Hepatocyte (in vitro differentiated cells): ENCODE measurements at regions not wholly inside any gene's neighbourhood (a gene's known extent, or its start where the extent isn't known, plus 50 kb on each side); places are given as distances from the start of the nearest gene placed in this dataset.

Experiments
- DNase-seq: peaks from one replicate; pipeline ENCODE4 v3.0.0-alpha.2; 2016; ENCODE audit warnings: low spot score
- H2AFZ ChIP-seq: fragments of 200-600 bp; sonication (generic); 2 replicates; pipeline ENCODE4 v1.6.0; 2016; ENCODE audit warnings: antibody characterized with exemption, mild to moderate bottlenecking
- H3K27ac ChIP-seq: fragments of 200-600 bp; sonication (generic); 2 replicates; pipeline ENCODE4 v1.5.1; 2016; ENCODE audit warnings: mild to moderate bottlenecking
- H3K27me3 ChIP-seq: fragments of 200-600 bp; sonication (generic); 2 replicates; pipeline ENCODE4 v1.6.1; 2016
- H3K36me3 ChIP-seq: fragments of 200-600 bp; sonication (generic); replicated peaks from 2 replicates; pipeline ENCODE4 v1.5.1; 2016; ENCODE audit warnings: low read depth; ENCODE audit not compliant: insufficient read depth
- H3K4me1 ChIP-seq: fragments of 200-600 bp; sonication (generic); 2 replicates; pipeline ENCODE4 v1.5.1; 2016; ENCODE audit warnings: mild to moderate bottlenecking, moderate library complexity; ENCODE audit not compliant: insufficient read depth
- H3K4me2 ChIP-seq: fragments of 200-600 bp; sonication (generic); 2 replicates; pipeline ENCODE4 v1.6.0; 2016
- H3K4me3 ChIP-seq: fragments of 200-600 bp; sonication (generic); 2 replicates; pipeline ENCODE4 v1.5.1; 2016; ENCODE audit warnings: mild to moderate bottlenecking
- H3K79me2 ChIP-seq: fragments of 200-600 bp; sonication (generic); 2 replicates; pipeline ENCODE4 v1.6.0; 2017; ENCODE audit warnings: mild to moderate bottlenecking
- H3K9me2 ChIP-seq: fragments of 200-600 bp; sonication (generic); replicated peaks from 2 replicates; pipeline ENCODE4 v1.6.0; 2017; ENCODE audit warnings: mild to moderate bottlenecking; ENCODE audit not compliant: insufficient read depth
- H3K9me3 ChIP-seq: fragments of 200-600 bp; sonication (generic); 2 replicates; pipeline ENCODE4 v1.5.1; 2016; ENCODE audit warnings: low read depth, mild to moderate bottlenecking
- H4K20me1 ChIP-seq: fragments of 200-600 bp; sonication (generic); 2 replicates; pipeline ENCODE4 v1.6.0; 2016; ENCODE audit warnings: mild to moderate bottlenecking; ENCODE audit not compliant: insufficient read depth, poor library complexity, severe bottlenecking
- CTCF ChIP-seq: fragments of 200-600 bp; sonication (generic); IDR thresholded peaks from 2 replicates; pipeline ENCODE4 v1.5.1; 2016; ENCODE audit warnings: antibody characterized with exemption, mild to moderate bottlenecking; ENCODE audit not compliant: poor library complexity
- EZH2 ChIP-seq: fragments of 200-600 bp; sonication (generic); IDR thresholded peaks from 2 replicates; pipeline ENCODE4 v1.6.1; 2016; ENCODE audit warnings: antibody characterized with exemption, mild to moderate bottlenecking, borderline replicate concordance
- EZH2phosphoT487 ChIP-seq: fragments of 200-600 bp; sonication (generic); IDR thresholded peaks from one replicate; pipeline ENCODE4 v1.6.1; 2018; ENCODE audit warnings: antibody characterized with exemption, mild to moderate bottlenecking, low read depth, moderate library complexity; ENCODE audit not compliant: unreplicated experiment, severe bottlenecking
- WGBS: methylation state at CpG from one replicate; pipeline ENCODE4 v1.1.6; 2016; ENCODE audit warnings: low lambda C conversion rate; ENCODE audit errors: missing lambda C conversion rate; 5-methylcytosine and 5-hydroxymethylcytosine counted together

- Histone ChIP-seq H3K79me2 (no peaks in the 10 kb centered on the region), H4K20me1 (no peaks in the 10 kb centered on the region), H3K9me2 (no peaks in the 10 kb centered on the region), H2AFZ (no peak overlapping the region), H3K36me3 (no peaks in the 10 kb centered on the region), H3K9me3 (no peaks in the 10 kb centered on the region), H3K4me2 (no peak overlapping the region), H3K27ac (no peak overlapping the region), H3K4me1 (peaks cover 6% of the 10 kb centered on the region), H3K27me3 (no peaks in the 10 kb centered on the region), H3K4me3 (no peak overlapping the region)
- no peak for DNase-seq
- TF ChIP-seq CTCF: no peak
- TF ChIP-seq EZH2phosphoT487: no peak
- TF ChIP-seq EZH2: no peak
These were observed 590.5 kb upstream of the SLC8A1 start for GRCh38 chr2:41042343-41042742.

GRCh38 chr2:41061356-41061755, 609.5 kb upstream of the SLC8A1 start:
- DNase-seq: no peak
- no peaks in the 10 kb centered on the region for H3K4me1 ChIP-seq
- H3K4me2 ChIP-seq: no peak overlapping the region
- TF ChIP-seq EZH2phosphoT487 (peak; percentile 80), EZH2 (no peak)
- no peaks in the 10 kb centered on the region for H3K79me2 ChIP-seq
- H4K20me1 ChIP-seq: no peaks in the 10 kb centered on the region
- H3K27ac ChIP-seq: no peak overlapping the region
- no peaks in the 10 kb centered on the region for H3K9me3 ChIP-seq
- no peaks in the 10 kb centered on the region for H3K36me3 ChIP-seq
- H2AFZ ChIP-seq: no peak overlapping the region
- no peaks in the 10 kb centered on the region for H3K27me3 ChIP-seq
- no peaks in the 10 kb centered on the region for H3K9me2 ChIP-seq
- H3K4me3 ChIP-seq: no peak overlapping the region

- no peak overlapping the region for H2AFZ ChIP-seq
These were observed 610.4 kb upstream of the SLC8A1 start for GRCh38 chr2:41062336-41062735.

GRCh38 chr2:41066168-41066567, 614.3 kb upstream of the SLC8A1 start:
- Histone ChIP-seq H2AFZ (no peak overlapping the region), H4K20me1 (no peaks in the 10 kb centered on the region), H3K4me2 (no peak overlapping the region), H3K27ac (no peak overlapping the region), H3K27me3 (no peaks in the 10 kb centered on the region), H3K9me2 (no peaks in the 10 kb centered on the region), H3K4me3 (no peak overlapping the region), H3K36me3 (no peaks in the 10 kb centered on the region), H3K79me2 (no peaks in the 10 kb centered on the region), H3K9me3 (no peaks in the 10 kb centered on the region), H3K4me1 (no peaks in the 10 kb centered on the region)
- whole genome bisulfite sequencing: 86% methylated on average over 2 of the region's 2 CpGs
- DNase-seq: no peak
- TF ChIP-seq CTCF (no peak), EZH2phosphoT487 (no peak), EZH2 (no peak)

More at GRCh38 chr2:41062336-41062735, 610.4 kb upstream of the SLC8A1 start:
- no peaks in the 10 kb centered on the region for H3K9me2 ChIP-seq
- no peaks in the 10 kb centered on the region for H3K27me3 ChIP-seq
- H3K4me1 ChIP-seq: no peaks in the 10 kb centered on the region
- H3K27ac ChIP-seq: no peak overlapping the region
- H3K9me3 ChIP-seq: no peaks in the 10 kb centered on the region
- no peak overlapping the region for H3K4me3 ChIP-seq
- DNase-seq: no peak
- no peaks in the 10 kb centered on the region for H3K36me3 ChIP-seq
- no peak overlapping the region for H3K4me2 ChIP-seq
- H4K20me1 ChIP-seq: no peaks in the 10 kb centered on the region
- TF ChIP-seq CTCF (no peak), EZH2 (no peak), EZH2phosphoT487 (no peak)
- no peaks in the 10 kb centered on the region for H3K79me2 ChIP-seq
- WGBS: 92% methylated on average over 1 of the region's 1 CpG
